ENCODE measurements at regions not wholly inside any gene's neighbourhood (a gene's known extent, or its start where the extent isn't known, plus 50 kb on each side); places are given as distances from the start of the nearest gene placed in this dataset.
A peak's percentile ranks its signal among the peaks of the same experiment; 100 is the strongest.
"Not testable (repeated sequence)": the region's sequence is repeated elsewhere in the genome, so short reads cannot be mapped to it uniquely, and the experiment has no call there.

GRCh38 chr5:71230839-71231505 is 163.5 kb upstream of the GTF2H2 start:
- intact Hi-C loops (cut with DNase I): not testable (repeated sequence)
- 96% methylated on average over 5 of the region's 7 CpGs for WGBS
- peak in 2 of 3 donors; percentile 2 to 9 for DNase-seq

More at GRCh38 chr5:71230839-71231505, 163.5 kb upstream of the GTF2H2 start:
- not testable (repeated sequence) for H3K9me3 ChIP-seq (ENCODE audit: control insufficient read depth, low read length); H3K27ac ChIP-seq (ENCODE audit: low read length); H3K27me3 ChIP-seq (ENCODE audit: control insufficient read depth, insufficient read depth); ATAC-seq; H3K4me3 ChIP-seq (ENCODE audit: low read length); H3K4me1 ChIP-seq (ENCODE audit: control insufficient read depth, insufficient read depth, low read length)

All from right cardiac atrium (tissue), 5 donors.